Suprapubic skin (tissue), 4 donors: ENCODE measurements at regions not wholly inside any gene's neighbourhood (a gene's known extent, or its start where the extent isn't known, plus 50 kb on each side); places are given as distances from the start of the nearest gene placed in this dataset.

ENCODE experiments used
- DNase-seq, 2 donors: peaks; one replicate each; pipeline ENCODE4 v3.0.0-alpha.2; 2019; ENCODE audit warnings: low spot score in 2 of 2
- H3K27ac ChIP-seq: fragments of 200-600 bp; sonication (generic); one replicate; pipeline ENCODE4 v1.5.1; 2019
- H3K27me3 ChIP-seq: fragments of 200-600 bp; sonication (generic); one replicate; pipeline ENCODE4 v1.5.1; 2019
- H3K36me3 ChIP-seq: fragments of 200-600 bp; sonication (generic); one replicate; pipeline ENCODE4 v1.5.1; 2019
- H3K4me1 ChIP-seq: fragments of 200-600 bp; sonication (generic); one replicate; pipeline ENCODE4 v1.5.1; 2019
- H3K4me3 ChIP-seq: fragments of 200-600 bp; sonication (generic); one replicate; pipeline ENCODE4 v1.5.1; 2019; ENCODE audit warnings: mild to moderate bottlenecking
- H3K9me3 ChIP-seq: fragments of 200-600 bp; sonication (generic); one replicate; pipeline ENCODE4 v1.5.1; 2019
- CTCF ChIP-seq, 2 donors: fragments of 200-600 bp in 1 of 2; fragments of 450-650 bp in 1 of 2; sonication (generic) in 1 of 2; IDR thresholded peaks; one replicate each; pipeline ENCODE4 v1.5.1; 2016 to 2019; ENCODE audit warnings: antibody characterized with exemption in 2 of 2, mild to moderate bottlenecking in 1 of 2, moderate library complexity in 1 of 2
- EP300 ChIP-seq: sonication (generic); formaldehyde crosslinking; IDR thresholded peaks from one replicate; pipeline ENCODE4 v1.6.1; 2017; ENCODE audit warnings: antibody characterized with exemption
- POLR2A ChIP-seq, 2 donors: fragments of 450-650 bp; IDR thresholded peaks; one replicate each; pipeline ENCODE4 v1.6.1; 2017; ENCODE audit warnings: antibody characterized with exemption in 2 of 2, mild to moderate bottlenecking in 2 of 2, moderate library complexity in 2 of 2
- POLR2AphosphoS5 ChIP-seq, 3 donors: sonication (generic); formaldehyde crosslinking; IDR thresholded peaks; one replicate each; pipeline ENCODE4 v1.6.1; 2017; ENCODE audit warnings: antibody characterized with exemption in 3 of 3
- WGBS: methylation state at CpG from one replicate; pipeline ENCODE4 v1.1.5; 2018; 5-methylcytosine and 5-hydroxymethylcytosine counted together

GRCh38 chr5:114201332-114201731 is 160.5 kb upstream of the KCNN2 start:
- Histone ChIP-seq H3K36me3 (no peaks in the 10 kb centered on the region), H3K27me3 (no peaks in the 10 kb centered on the region), H3K27ac (no peak overlapping the region), H3K9me3 (peaks cover 6% of the 10 kb centered on the region), H3K4me3 (no peak overlapping the region), H3K4me1 (no peaks in the 10 kb centered on the region)
- no peak for TF ChIP-seq EP300
- no CpG with 5 or more reads among the region's 1 CpG for WGBS
- no peak for DNase-seq

GRCh38 chr5:114204923-114205322 is 156.9 kb upstream of the KCNN2 start:
- Histone ChIP-seq H3K27ac (no peak overlapping the region), H3K4me1 (no peaks in the 10 kb centered on the region), H3K27me3 (no peaks in the 10 kb centered on the region), H3K4me3 (no peak overlapping the region), H3K9me3 (peaks cover 6% of the 10 kb centered on the region), H3K36me3 (no peaks in the 10 kb centered on the region)
- no peak for TF ChIP-seq EP300
- TF ChIP-seq POLR2AphosphoS5 (IDR thresholded peaks at IDR 0.05), result no peak
- TF ChIP-seq CTCF (IDR thresholded peaks at IDR 0.05), result no peak
- no peak for TF ChIP-seq POLR2A (IDR thresholded peaks at IDR 0.05)
- WGBS, result 76% methylated on average over 2 of the region's 2 CpGs
- DNase-seq, result no peak

GRCh38 chr5:114206640-114207039 is 155.2 kb upstream of the KCNN2 start:
- Histone ChIP-seq H3K9me3 (no peaks in the 10 kb centered on the region), H3K4me1 (no peaks in the 10 kb centered on the region), H3K4me3 (no peak overlapping the region), H3K27me3 (no peaks in the 10 kb centered on the region), H3K27ac (no peak overlapping the region), H3K36me3 (no peaks in the 10 kb centered on the region)
- 80% methylated on average over 3 of the region's 3 CpGs for WGBS
- TF ChIP-seq CTCF (IDR thresholded peaks at IDR 0.05) (no peak), POLR2A (IDR thresholded peaks at IDR 0.05) (no peak), EP300 (no peak)
- no peak for DNase-seq

- no peak overlapping the region for H3K27ac ChIP-seq
- H3K9me3 ChIP-seq, result no peaks in the 10 kb centered on the region
- no peaks in the 10 kb centered on the region for H3K27me3 ChIP-seq
- TF ChIP-seq CTCF (IDR thresholded peaks at IDR 0.05) (no peak), POLR2AphosphoS5 (IDR thresholded peaks at IDR 0.05) (no peak), POLR2A (IDR thresholded peaks at IDR 0.05) (no peak), EP300 (no peak)
- H3K4me1 ChIP-seq, result no peaks in the 10 kb centered on the region
- no peaks in the 10 kb centered on the region for H3K36me3 ChIP-seq
- DNase-seq, result no peak
- WGBS, result 73% methylated on average over 3 of the region's 3 CpGs
- H3K4me3 ChIP-seq, result no peak overlapping the region
These were observed 154.3 kb upstream of the KCNN2 start for GRCh38 chr5:114207615-114208014.

GRCh38 chr5:114208120-114208519 is 153.8 kb upstream of the KCNN2 start:
- Histone ChIP-seq H3K36me3 (no peaks in the 10 kb centered on the region), H3K4me3 (no peak overlapping the region), H3K27ac (no peak overlapping the region), H3K27me3 (no peaks in the 10 kb centered on the region), H3K4me1 (no peaks in the 10 kb centered on the region), H3K9me3 (no peaks in the 10 kb centered on the region)
- WGBS, result 93% methylated on average over 2 of the region's 2 CpGs
- no peak for TF ChIP-seq EP300
- no peak for TF ChIP-seq POLR2AphosphoS5 (IDR thresholded peaks at IDR 0.05)
- no peak for TF ChIP-seq POLR2A (IDR thresholded peaks at IDR 0.05)
- TF ChIP-seq CTCF (IDR thresholded peaks at IDR 0.05), result no peak
- DNase-seq, result no peak

- WGBS, result 66% methylated on average over 2 of the region's 2 CpGs
- TF ChIP-seq POLR2AphosphoS5 (IDR thresholded peaks at IDR 0.05) (no peak), CTCF (IDR thresholded peaks at IDR 0.05) (no peak), EP300 (no peak), POLR2A (IDR thresholded peaks at IDR 0.05) (no peak)
These were observed 153.3 kb upstream of the KCNN2 start for GRCh38 chr5:114208588-114208987.

More at GRCh38 chr5:114208588-114208987, 153.3 kb upstream of the KCNN2 start:
- Histone ChIP-seq H3K27me3 (no peaks in the 10 kb centered on the region), H3K4me3 (no peak overlapping the region), H3K9me3 (no peaks in the 10 kb centered on the region), H3K27ac (no peak overlapping the region), H3K4me1 (no peaks in the 10 kb centered on the region), H3K36me3 (no peaks in the 10 kb centered on the region)
- DNase-seq, result no peak
